Lower lobe of right lung (tissue), 2 donors: ENCODE measurements at regions not wholly inside any gene's neighbourhood (a gene's known extent, or its start where the extent isn't known, plus 50 kb on each side); places are given as distances from the start of the nearest gene placed in this dataset.

ENCODE experiments used
- ATAC-seq, 2 donors: fragments of 200-7000 bp; cut with Tn5 transposase; one replicate each; pipeline ENCODE4 v1.9.1; 2020 to 2022; ENCODE audit warnings: mild to moderate bottlenecking in 2 of 2, moderate library complexity in 2 of 2
- DNase-seq: peaks from one replicate; pipeline ENCODE4 v3.0.0-alpha.2; 2020
- H3K27ac ChIP-seq: fragments of 200-600 bp; one replicate; pipeline ENCODE4 v1.8.0; 2022
- H3K27me3 ChIP-seq: fragments of 200-600 bp; one replicate; pipeline ENCODE4 v1.8.0; 2022; ENCODE audit warnings: low read depth
- H3K36me3 ChIP-seq: fragments of 200-600 bp; one replicate; pipeline ENCODE4 v1.8.0; 2022; ENCODE audit warnings: mild to moderate bottlenecking
- H3K4me1 ChIP-seq: fragments of 200-600 bp; one replicate; pipeline ENCODE4 v1.8.0; 2022
- H3K4me3 ChIP-seq: fragments of 200-600 bp; one replicate; pipeline ENCODE4 v1.8.0; 2022; ENCODE audit warnings: mild to moderate bottlenecking
- H3K9me3 ChIP-seq: fragments of 200-600 bp; one replicate; pipeline ENCODE4 v1.8.0; 2022
- intact Hi-C: fragments of 100-400 bp; cut with DNase I; formaldehyde crosslinking; loops from one replicate; pipeline ENCODE4 v1.11.0; 2022
- TF ChIP-seq, protein P1 (sequence below): fragments of 200-600 bp; IDR thresholded peaks from one replicate; pipeline ENCODE4 v1.8.0; 2022; ENCODE audit warnings: antibody characterized with exemption, mild to moderate bottlenecking
- donor health status: DM: no; HTN: yes; CAD: no; lungs with severe emphysema.

DNA sequence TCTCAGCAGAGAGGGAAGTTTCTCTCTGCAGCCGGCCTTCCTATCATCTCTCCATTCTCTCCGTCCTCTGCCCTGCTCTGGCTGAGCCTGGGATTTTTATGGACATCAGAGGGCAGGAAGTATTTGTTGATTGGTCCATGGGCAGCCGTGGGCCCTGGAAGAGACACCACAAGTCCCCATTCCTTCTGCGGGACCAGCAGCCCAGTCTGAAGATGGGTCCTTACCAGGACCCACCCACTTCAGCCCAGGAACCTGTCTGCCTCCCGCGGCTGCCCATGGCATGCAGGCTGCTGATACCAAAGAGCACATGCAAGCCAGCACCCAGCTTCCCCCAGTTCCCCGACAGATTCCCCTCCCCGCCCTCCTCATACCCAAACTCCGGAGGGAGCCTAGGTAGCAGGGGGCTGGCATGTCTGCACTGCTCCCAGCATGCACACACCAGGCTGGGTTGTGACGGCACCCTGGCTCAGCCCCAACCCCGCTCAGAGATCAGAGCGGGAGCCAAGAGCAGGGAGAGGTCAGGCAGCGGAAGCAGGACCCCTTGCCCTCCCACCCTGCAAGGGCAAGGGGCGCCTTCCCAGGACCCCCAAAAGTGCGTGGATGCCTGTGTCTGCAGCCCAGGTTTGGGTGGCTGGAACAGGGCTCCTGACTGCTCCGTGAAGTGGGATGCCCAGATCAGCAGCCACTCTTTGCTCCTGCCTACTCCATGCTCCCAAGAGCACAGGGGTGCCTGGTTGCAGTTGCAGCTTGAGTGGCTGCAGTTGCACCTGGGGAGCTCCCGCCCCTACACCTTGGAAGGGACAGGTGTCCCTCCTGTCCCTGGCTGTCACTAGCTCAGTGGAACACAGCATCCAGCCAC is 538.6 kb upstream of the POT1 start:
- no peaks in the 10 kb centered on the region for H3K36me3 ChIP-seq
- DNase-seq (no peak), ATAC-seq (peak in 1 of 2 donors; percentile 38)
- H3K27ac ChIP-seq, result no peak overlapping the region
- no peaks in the 10 kb centered on the region for H3K27me3 ChIP-seq
- H3K4me1 ChIP-seq, result no peaks in the 10 kb centered on the region
- no peaks in the 10 kb centered on the region for H3K9me3 ChIP-seq
- H3K4me3 ChIP-seq, result no peak overlapping the region
- TF ChIP-seq, protein P1, sequence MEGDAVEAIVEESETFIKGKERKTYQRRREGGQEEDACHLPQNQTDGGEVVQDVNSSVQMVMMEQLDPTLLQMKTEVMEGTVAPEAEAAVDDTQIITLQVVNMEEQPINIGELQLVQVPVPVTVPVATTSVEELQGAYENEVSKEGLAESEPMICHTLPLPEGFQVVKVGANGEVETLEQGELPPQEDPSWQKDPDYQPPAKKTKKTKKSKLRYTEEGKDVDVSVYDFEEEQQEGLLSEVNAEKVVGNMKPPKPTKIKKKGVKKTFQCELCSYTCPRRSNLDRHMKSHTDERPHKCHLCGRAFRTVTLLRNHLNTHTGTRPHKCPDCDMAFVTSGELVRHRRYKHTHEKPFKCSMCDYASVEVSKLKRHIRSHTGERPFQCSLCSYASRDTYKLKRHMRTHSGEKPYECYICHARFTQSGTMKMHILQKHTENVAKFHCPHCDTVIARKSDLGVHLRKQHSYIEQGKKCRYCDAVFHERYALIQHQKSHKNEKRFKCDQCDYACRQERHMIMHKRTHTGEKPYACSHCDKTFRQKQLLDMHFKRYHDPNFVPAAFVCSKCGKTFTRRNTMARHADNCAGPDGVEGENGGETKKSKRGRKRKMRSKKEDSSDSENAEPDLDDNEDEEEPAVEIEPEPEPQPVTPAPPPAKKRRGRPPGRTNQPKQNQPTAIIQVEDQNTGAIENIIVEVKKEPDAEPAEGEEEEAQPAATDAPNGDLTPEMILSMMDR, result no peak
- intact Hi-C loops, result no loop called here

DNA sequence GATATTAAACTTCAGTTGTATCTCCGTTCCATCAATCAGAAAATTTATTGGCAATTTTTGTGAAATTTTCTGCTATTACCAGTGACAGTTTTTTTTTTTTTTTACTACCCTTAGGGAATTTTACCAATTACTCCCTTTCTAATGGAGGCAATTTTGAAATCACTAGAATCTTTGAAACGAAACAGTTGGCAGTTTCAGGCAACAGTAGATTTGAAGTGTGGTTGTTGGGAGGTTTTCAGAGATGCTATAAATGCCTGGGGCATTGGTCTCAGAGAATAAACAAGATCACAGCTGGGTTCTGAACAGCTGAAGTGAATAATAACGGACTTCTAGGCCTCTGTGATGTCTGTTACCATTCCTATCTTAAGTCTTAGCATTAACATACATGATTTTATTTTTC is 535.9 kb upstream of the POT1 start:
- H3K9me3 ChIP-seq, result no peaks in the 10 kb centered on the region
- H3K27ac ChIP-seq, result no peak overlapping the region
- intact Hi-C loops, result no loop called here
- DNase-seq (no peak), ATAC-seq (no peak)
- no peaks in the 10 kb centered on the region for H3K36me3 ChIP-seq
- no peak overlapping the region for H3K4me3 ChIP-seq
- no peaks in the 10 kb centered on the region for H3K4me1 ChIP-seq
- TF ChIP-seq, protein P1, result no peak
- no peaks in the 10 kb centered on the region for H3K27me3 ChIP-seq

DNA sequence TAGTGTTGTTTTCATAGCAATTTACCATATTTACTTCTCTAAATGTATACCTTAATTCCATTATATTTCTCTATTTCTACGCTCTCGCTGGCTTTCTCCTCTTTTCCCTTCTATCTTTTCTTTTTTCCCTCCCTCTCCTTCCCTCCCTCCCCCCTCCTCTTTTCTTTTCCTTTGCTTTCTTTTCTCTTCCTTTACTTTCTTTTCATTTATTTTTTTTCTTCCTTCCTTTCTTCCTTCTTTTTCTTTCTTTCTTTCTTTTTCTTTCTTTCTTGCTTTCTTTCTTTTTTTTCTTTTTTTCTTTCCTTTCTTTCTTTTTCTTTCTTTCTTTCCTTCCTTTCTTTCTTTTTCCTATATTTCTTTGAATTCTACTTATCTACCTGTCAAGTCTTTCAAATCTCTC is 533.0 kb upstream of the POT1 start:
- Histone ChIP-seq H3K4me1 (no peaks in the 10 kb centered on the region), H3K9me3 (peaks cover 7% of the 10 kb centered on the region), H3K4me3 (no peak overlapping the region), H3K27ac (no peak overlapping the region), H3K36me3 (no peaks in the 10 kb centered on the region), H3K27me3 (no peaks in the 10 kb centered on the region)
- no peak for ATAC-seq
- intact Hi-C loops, result no loop called here
- DNase-seq, result no peak
- TF ChIP-seq, protein P1, result no peak

DNA sequence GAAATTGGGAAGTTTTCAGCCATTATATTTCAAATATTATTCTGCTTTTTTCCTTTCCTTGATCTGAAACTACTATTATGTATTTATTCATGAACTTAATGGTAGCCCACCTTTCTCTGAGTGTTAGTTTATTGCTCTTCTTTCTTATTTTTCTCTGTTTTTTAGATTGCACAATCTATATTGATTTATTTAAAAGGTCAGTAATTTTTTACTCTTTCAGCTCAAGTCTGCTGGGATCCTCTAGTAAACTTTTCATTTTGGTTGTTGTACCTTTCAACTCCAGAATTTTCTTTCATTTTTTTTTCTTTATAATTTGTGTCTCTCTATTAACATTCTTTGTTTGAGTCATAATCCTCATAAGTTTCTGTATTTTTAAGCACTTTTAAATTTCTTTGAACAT is 529.4 kb upstream of the POT1 start:
- no peak for DNase-seq
- Histone ChIP-seq H3K27me3 (no peaks in the 10 kb centered on the region), H3K9me3 (peaks cover 7% of the 10 kb centered on the region), H3K4me1 (no peaks in the 10 kb centered on the region), H3K27ac (no peak overlapping the region), H3K36me3 (no peaks in the 10 kb centered on the region), H3K4me3 (no peak overlapping the region)
- TF ChIP-seq, protein P1, result no peak
- intact Hi-C loops, result no loop called here
- ATAC-seq, result no peak

DNA sequence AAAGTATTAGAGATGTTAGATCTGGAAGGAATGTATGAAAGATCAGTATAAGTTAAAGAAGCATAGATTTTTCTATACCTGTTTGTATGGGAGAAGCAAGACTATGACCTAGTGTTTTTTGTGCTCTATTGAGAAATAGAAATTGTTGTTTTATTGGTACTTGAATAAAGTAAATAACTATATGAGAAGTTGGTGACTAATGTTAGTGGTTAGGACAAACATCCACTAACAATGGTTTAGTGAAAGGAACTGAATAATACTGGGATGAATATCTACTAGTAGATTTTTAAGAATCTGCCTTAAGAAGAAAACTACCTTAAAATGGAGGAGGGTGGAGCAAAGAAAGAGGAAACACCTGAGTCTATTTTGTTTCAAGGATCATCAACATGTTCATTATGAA is 521.1 kb upstream of the POT1 start:
- DNase-seq (no peak), ATAC-seq (no peak)
- H3K4me1 ChIP-seq, result no peaks in the 10 kb centered on the region
- H3K27me3 ChIP-seq, result no peaks in the 10 kb centered on the region
- H3K36me3 ChIP-seq, result no peaks in the 10 kb centered on the region
- H3K27ac ChIP-seq, result no peak overlapping the region
- TF ChIP-seq, protein P1, result no peak
- intact Hi-C loops, result no loop called here
- no peaks in the 10 kb centered on the region for H3K9me3 ChIP-seq
- H3K4me3 ChIP-seq, result no peak overlapping the region
